ENCODE measurements at regions not wholly inside any gene's neighbourhood (a gene's known extent, or its start where the extent isn't known, plus 50 kb on each side); places are given as distances from the start of the nearest gene placed in this dataset.

- H3K36me3 Mint-ChIP-seq (ENCODE audit: low read depth) = no peaks in the 10 kb centered on the region
- no peaks in the 10 kb centered on the region for H3K27me3 ChIP-seq (ENCODE audit: insufficient read depth)
- no peaks in the 10 kb centered on the region for H4K20me1 ChIP-seq (replicated peaks; ENCODE audit: insufficient read depth)
- no peak overlapping the region for H3K4me3 ChIP-seq
- DNase-seq (ENCODE audit: low spot score) = no peak
- no peaks in the 10 kb centered on the region for H3K36me3 ChIP-seq (ENCODE audit: insufficient read depth)
- H3K4me2 ChIP-seq = no peak overlapping the region
- ATAC-seq = no peak
- peaks cover 3% of the 10 kb centered on the region for H3K27me3 Mint-ChIP-seq (ENCODE audit: insufficient read depth, low read depth, poor library complexity)
- H3K79me2 ChIP-seq (replicated peaks; ENCODE audit: insufficient read depth) = no peaks in the 10 kb centered on the region
- no peak overlapping the region for H3K27ac Mint-ChIP-seq
- H3F3A ChIP-seq (replicated peaks; ENCODE audit: low read depth) = no peaks in the 10 kb centered on the region
- H3K4me3 Mint-ChIP-seq = no peak overlapping the region
- TF ChIP-seq POLR2AphosphoS5 (IDR thresholded peaks at IDR 0.05; ENCODE audit: low read depth) (no peak), NANOG (IDR thresholded peaks at IDR 0.05; ENCODE audit: borderline replicate concordance) (no peak), ZNF331 (CRISPR knock-in tag; IDR thresholded peaks at IDR 0.05; ENCODE audit: low read depth) (no peak), ETS1 (IDR thresholded peaks at IDR 0.05) (no peak), JUNB (IDR thresholded peaks at IDR 0.05; ENCODE audit: unreplicated experiment) (no peak), STAT1 (IDR thresholded peaks at IDR 0.05; ENCODE audit: unreplicated experiment) (no peak), REST (IDR thresholded peaks at IDR 0.05; ENCODE audit: unreplicated experiment) (no peak), CTCF (conservative IDR thresholded peaks at IDR 0.05; ENCODE audit: low read depth in 2 of 2) (no peak), CREB1 (CRISPR knock-in tag; IDR thresholded peaks at IDR 0.05; ENCODE audit: low read depth) (no peak), EZH2phosphoT487 (IDR thresholded peaks at IDR 0.05; ENCODE audit: unreplicated experiment) (no peak), ZNF114 (CRISPR knock-in tag; IDR thresholded peaks at IDR 0.05) (no peak), ZNF462 (CRISPR knock-in tag; IDR thresholded peaks at IDR 0.05) (no peak), EZH2 (IDR thresholded peaks at IDR 0.05; ENCODE audit: low read depth, unreplicated experiment) (no peak)
- no peaks in the 10 kb centered on the region; the same call in 2 of the 3 replicates for H3K9me3 Mint-ChIP-seq
- H3K4me1 ChIP-seq (ENCODE audit: insufficient read depth) = no peaks in the 10 kb centered on the region
- H3K9me2 ChIP-seq (ENCODE audit: insufficient read depth) = peaks cover 13% of the 10 kb centered on the region
- H2AFZ ChIP-seq = no peak overlapping the region
- no peaks in the 10 kb centered on the region for H3K4me1 Mint-ChIP-seq
- no peak overlapping the region for H3K27ac ChIP-seq (ENCODE audit: low read depth)
Observed at GRCh38 chr2:147398996-147399395, 445.8 kb upstream of the ACVR2A start.

All from GM23338 (cell line).